K562 (cell line): ENCODE measurements at regions not wholly inside any gene's neighbourhood (a gene's known extent, or its start where the extent isn't known, plus 50 kb on each side); places are given as distances from the start of the nearest gene placed in this dataset.

Experiments
- ATAC-seq: fragments of 200-7000 bp; cut with Tn5 transposase; 3 replicates; pipeline ENCODE4 v1.9.1; 2020; ENCODE audit warnings: moderate library complexity
- BruUV-seq: library from RNA; stranded (reverse); fragments of 400-500 nt; replicated peaks from 2 replicates; lab custom pipeline; 2021; lab: Mats Ljungman, UMichigan
- CTCF ChIA-PET: fragments of 300-600 bp; formaldehyde crosslinking; extraction: SDS; loops from one replicate; lab custom pipeline; 2021; ENCODE audit warnings: low intra/inter-chr PET ratio; lab: Yijun Ruan, JAX
- POLR2A ChIA-PET: fragments of 300-600, 350-650 bp; sonication (Branson Sonifier 250); formaldehyde crosslinking; extraction: SDS; loops from one replicate; lab custom pipeline; 2021; ENCODE audit warnings: antibody characterized with exemption, inconsistent platforms; lab: Yijun Ruan, JAX
- DNase-seq, 4 experiments: peaks; one replicate each; pipeline versions ENCODE4 v3.0.0 to v3.0.0-alpha.2; 2011 to 2018; ENCODE audit warnings: low spot score in 3 of 4, mixed read lengths in 3 of 4; ENCODE audit errors: extremely low read depth in 1 of 4
- FAIRE-seq: peaks from 2 replicates; lab custom pipeline; 2011; peaks lifted over from hg19 to GRCh38; lab: Jason Lieb, UNC
- H2AFZ ChIP-seq: 2 replicates; pipeline ENCODE4 v1.6.0; 2011; ENCODE audit warnings: low read depth, low read length, control low read depth, inconsistent platforms
- H3K27ac ChIP-seq: fragments of 200-600 bp; 3 replicates; pipeline ENCODE4 v1.8.0; 2011; ENCODE audit warnings: low read depth, mild to moderate bottlenecking, control low read depth, inconsistent platforms, low read length, moderate library complexity, mixed read lengths; ENCODE audit errors: extremely low read depth
- H3K27me3 ChIP-seq, 2 experiments: fragments of 300-600 bp in 1 of 2; 2 replicates in 1 of 2; 3 replicates in 1 of 2; pipeline versions ENCODE4 v1.6.0 to v1.8.0; 2011; ENCODE audit warnings: inconsistent platforms in 2 of 2, low read length in 2 of 2, mild to moderate bottlenecking in 1 of 2, mixed read lengths in 1 of 2, moderate library complexity in 1 of 2; ENCODE audit not compliant: control insufficient read depth in 2 of 2, insufficient read depth in 2 of 2
- H3K36me3 ChIP-seq: fragments of 300-600 bp; 3 replicates; pipeline ENCODE4 v1.8.0; 2011; ENCODE audit warnings: mild to moderate bottlenecking, low read length, inconsistent platforms; ENCODE audit not compliant: control insufficient read depth, insufficient read depth
- H3K4me1 ChIP-seq, 2 experiments: fragments of 200-600 bp in 1 of 2; replicated peaks in 1 of 2; 2 replicates in 1 of 2; 3 replicates in 1 of 2; pipeline versions ENCODE4 v1.5.1 to v1.8.0; 2011; ENCODE audit warnings: inconsistent platforms in 2 of 2, low read length in 2 of 2, mild to moderate bottlenecking in 1 of 2, mixed read lengths in 1 of 2, moderate library complexity in 1 of 2; ENCODE audit not compliant: control insufficient read depth in 2 of 2, insufficient read depth in 2 of 2
- H3K4me2 ChIP-seq: 2 replicates; pipeline ENCODE4 v1.6.1; 2011; ENCODE audit warnings: low read length, control low read depth, inconsistent platforms, mixed read lengths; ENCODE audit not compliant: insufficient read depth
- H3K4me3 ChIP-seq: fragments of 200-600 bp; sonication (generic), shearing (Covaris generic); 2 replicates; pipeline ENCODE4 v1.5.1; 2016; ENCODE audit warnings: control low read depth, inconsistent platforms
- H3K79me2 ChIP-seq: fragments of 200-600 bp; 3 replicates; pipeline ENCODE4 v1.8.0; 2011; ENCODE audit warnings: low read length, inconsistent platforms; ENCODE audit not compliant: control insufficient read depth, insufficient read depth
- H3K9ac ChIP-seq, 2 experiments: 2 replicates each; pipeline versions ENCODE4 v1.6.0 to v1.6.1; 2011; ENCODE audit warnings: low read depth in 2 of 2, low read length in 2 of 2, control low read depth in 1 of 2, inconsistent platforms in 1 of 2, mild to moderate bottlenecking in 1 of 2, mixed read lengths in 1 of 2; ENCODE audit not compliant: insufficient read depth in 1 of 2
- H3K9me1 ChIP-seq: one replicate; pipeline ENCODE4 v1.6.0; 2011; ENCODE audit warnings: inconsistent platforms, mild to moderate bottlenecking, low read length, moderate library complexity; ENCODE audit not compliant: control insufficient read depth, insufficient read depth
- H3K9me3 ChIP-seq: replicated peaks from 2 replicates; pipeline ENCODE4 v1.5.1; 2011; ENCODE audit warnings: low read depth, low read length, inconsistent platforms; ENCODE audit not compliant: control insufficient read depth, insufficient read depth
- H4K20me1 ChIP-seq: replicated peaks from 2 replicates; pipeline ENCODE4 v1.6.1; 2011; ENCODE audit warnings: low read length, inconsistent platforms, mixed read lengths; ENCODE audit not compliant: control insufficient read depth, insufficient read depth
- ARID3A ChIP-seq: IDR thresholded peaks from 2 replicates; pipeline ENCODE4 v1.6.1; 2012; ENCODE audit warnings: low read depth, low read length, improper control_type of control experiment, borderline replicate concordance
- RBM39 ChIP-seq: fragments of 200-400 bp; formaldehyde crosslinking; optimal IDR thresholded peaks from 2 replicates; pipeline ENCODE3; 2018; ENCODE audit warnings: low read depth, low read length
- TFAM ChIP-seq: fragments of 250-450 bp; sonication (Bioruptor Pico); conservative IDR thresholded peaks from 2 replicates; pipeline ENCODE4 v1.5.0; 2021; ENCODE audit warnings: mild to moderate bottlenecking, moderate library complexity
- TGIF2 ChIP-seq: sonication (generic); formaldehyde crosslinking; IDR thresholded peaks from 2 replicates; pipeline ENCODE4 v1.8.1; 2022; ENCODE audit warnings: mild to moderate bottlenecking, missing genetic modification reagents, moderate library complexity
- U2AF1 ChIP-seq: fragments of 200-400 bp; formaldehyde crosslinking; optimal IDR thresholded peaks from 2 replicates; pipeline ENCODE3; 2017; ENCODE audit warnings: mild to moderate bottlenecking, low read depth, low read length, moderate library complexity
- ZBTB2 ChIP-seq: fragments of 450-650 bp; IDR thresholded peaks from 2 replicates; pipeline ENCODE4 v1.6.1; 2016; ENCODE audit warnings: antibody characterized with exemption
- ZNF507 ChIP-seq: conservative IDR thresholded peaks from 2 replicates; pipeline ENCODE4 v1.6.1; 2017; ENCODE audit warnings: missing genetic modification characterization, missing compliant biosample characterization
- ZNF589 ChIP-seq: fragments of 200-800 bp; sonication (Bioruptor generic); IDR thresholded peaks from 2 replicates; pipeline ENCODE4 v1.6.1; 2016; ENCODE audit warnings: low read depth, missing genetic modification characterization, missing compliant biosample characterization
- ZNF695 ChIP-seq: fragments of 450-650 bp; formaldehyde crosslinking; IDR thresholded peaks from 2 replicates; pipeline ENCODE4 v1.4.0; 2020; ENCODE audit warnings: mild to moderate bottlenecking, moderate library complexity
- ZNF766 ChIP-seq: fragments of 200-800 bp; sonication (Bioruptor generic); conservative IDR thresholded peaks from 2 replicates; pipeline ENCODE4 v1.6.1; 2016; ENCODE audit warnings: missing genetic modification characterization, missing compliant biosample characterization
- ZNF77 ChIP-seq: fragments of 250-450 bp; sonication (Bioruptor Pico); IDR thresholded peaks from 2 replicates; pipeline ENCODE4 v1.5.0; 2020
- WGBS: fragments of 100-300 bp; shearing (Covaris generic); methylation state at CpG from one replicate; pipeline ENCODE4 v1.1.6; 2016; ENCODE audit warnings: low coverage, mixed read lengths; ENCODE audit not compliant: insufficient coverage; ENCODE audit errors: missing lambda C conversion rate; 5-methylcytosine and 5-hydroxymethylcytosine counted together
- in situ Hi-C: fragments of 300-500 bp; cut with MboI; formaldehyde crosslinking; loops from 4 replicates; pipeline ENCODE4 v1.15.0; 2018; ENCODE audit warnings: inconsistent platforms, mixed read lengths
- intact Hi-C: fragments of 100-400 bp; cut with micrococcal nuclease; formaldehyde crosslinking; loops from 2 replicates; pipeline ENCODE4 v1.14.2; 2022
- TF ChIP-seq, protein P1 (sequence below): fragments of 250-450 bp; sonication (Bioruptor Pico); IDR thresholded peaks from 2 replicates; pipeline ENCODE4 v1.5.0; 2020; ENCODE audit warnings: mild to moderate bottlenecking
- TF ChIP-seq, protein P2 (sequence below): fragments of 250-450 bp; sonication (Bioruptor Pico); IDR thresholded peaks from 2 replicates; pipeline ENCODE4 v1.6.1; 2021; ENCODE audit warnings: mild to moderate bottlenecking
- TF ChIP-seq, protein P3 (sequence below): fragments of 250-450 bp; sonication (Bioruptor Pico); IDR thresholded peaks from 2 replicates; pipeline ENCODE4 v1.4.0; 2020; ENCODE audit warnings: mild to moderate bottlenecking, moderate library complexity

DNA sequence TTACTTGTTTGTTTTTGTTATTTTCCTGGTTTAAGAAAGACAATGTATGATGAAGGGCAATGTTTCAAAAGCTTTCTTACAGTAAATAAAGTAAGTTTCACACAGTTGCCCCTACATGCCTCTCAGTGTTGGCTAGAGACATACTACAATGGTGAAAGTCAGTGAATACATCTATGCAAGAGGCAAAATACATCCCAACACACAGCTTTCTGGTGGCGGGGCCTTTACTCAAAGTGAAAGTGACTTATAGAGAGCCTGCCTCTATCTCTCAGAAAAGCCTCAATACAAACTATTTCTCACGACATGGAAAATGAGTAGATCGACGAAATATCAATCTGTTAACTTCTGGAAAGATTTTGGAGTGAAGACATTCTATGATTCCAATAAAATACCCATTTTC lies 122.3 kb downstream of the SLC30A10 start:
- 0% methylated on average over 4 of the region's 4 CpGs for WGBS
- no peak for ATAC-seq
- peaks cover 8 to 17% of the 10 kb centered on the region in 2 experiments; a peak in 3 of 5 replicates for H3K27me3 ChIP-seq
- intact Hi-C loops, result no loop called here
- in situ Hi-C loops, result loop anchor here (25.0 kb wide), 1 partner anchor 1469 kb away; the partner anchor contains the start of gene TGFB2
- H3K9ac ChIP-seq, result no peak overlapping the region
- H2AFZ ChIP-seq, result no peak overlapping the region
- BruUV-seq, result no TSS peak
- ChIA-PET CTCF (no interaction called here), POLR2A (no interaction called here)
- H3K4me2 ChIP-seq, result no peak overlapping the region
- no peaks in the 10 kb centered on the region for H4K20me1 ChIP-seq
- no peaks in the 10 kb centered on the region for H3K4me1 ChIP-seq
- DNase-seq, result no peak
- H3K79me2 ChIP-seq, result no peaks in the 10 kb centered on the region
- H3K4me3 ChIP-seq, result no peak overlapping the region
- H3K27ac ChIP-seq, result no peak overlapping the region
- no peaks in the 10 kb centered on the region for H3K9me1 ChIP-seq
- H3K36me3 ChIP-seq, result no peaks in the 10 kb centered on the region
- no peaks in the 10 kb centered on the region for H3K9me3 ChIP-seq
- FAIRE-seq, result no peak
- TF ChIP-seq ZNF507 (tag) (no peak), RBM39 (no peak), ARID3A (no peak), ZNF77 (CRISPR knock-in tag) (no peak), U2AF1 (no peak), ZBTB2 (no peak), ZNF695 (CRISPR knock-in tag) (no peak), ZNF589 (CRISPR knock-in tag) (no peak), TGIF2 (no peak), ZNF766 (CRISPR knock-in tag) (no peak), TFAM (CRISPR knock-in tag) (no peak)
- TF ChIP-seq, protein P1, sequence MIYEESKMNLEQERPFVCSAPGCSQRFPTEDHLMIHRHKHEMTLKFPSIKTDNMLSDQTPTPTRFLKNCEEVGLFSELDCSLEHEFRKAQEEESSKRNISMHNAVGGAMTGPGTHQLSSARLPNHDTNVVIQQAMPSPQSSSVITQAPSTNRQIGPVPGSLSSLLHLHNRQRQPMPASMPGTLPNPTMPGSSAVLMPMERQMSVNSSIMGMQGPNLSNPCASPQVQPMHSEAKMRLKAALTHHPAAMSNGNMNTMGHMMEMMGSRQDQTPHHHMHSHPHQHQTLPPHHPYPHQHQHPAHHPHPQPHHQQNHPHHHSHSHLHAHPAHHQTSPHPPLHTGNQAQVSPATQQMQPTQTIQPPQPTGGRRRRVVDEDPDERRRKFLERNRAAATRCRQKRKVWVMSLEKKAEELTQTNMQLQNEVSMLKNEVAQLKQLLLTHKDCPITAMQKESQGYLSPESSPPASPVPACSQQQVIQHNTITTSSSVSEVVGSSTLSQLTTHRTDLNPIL (CRISPR knock-in tag), result no peak
- TF ChIP-seq, protein P2, sequence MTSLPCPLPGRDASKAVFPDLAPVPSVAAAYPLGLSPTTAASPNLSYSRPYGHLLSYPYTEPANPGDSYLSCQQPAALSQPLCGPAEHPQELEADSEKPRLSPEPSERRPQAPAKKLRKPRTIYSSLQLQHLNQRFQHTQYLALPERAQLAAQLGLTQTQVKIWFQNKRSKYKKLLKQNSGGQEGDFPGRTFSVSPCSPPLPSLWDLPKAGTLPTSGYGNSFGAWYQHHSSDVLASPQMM, result no peak
- TF ChIP-seq, protein P3, sequence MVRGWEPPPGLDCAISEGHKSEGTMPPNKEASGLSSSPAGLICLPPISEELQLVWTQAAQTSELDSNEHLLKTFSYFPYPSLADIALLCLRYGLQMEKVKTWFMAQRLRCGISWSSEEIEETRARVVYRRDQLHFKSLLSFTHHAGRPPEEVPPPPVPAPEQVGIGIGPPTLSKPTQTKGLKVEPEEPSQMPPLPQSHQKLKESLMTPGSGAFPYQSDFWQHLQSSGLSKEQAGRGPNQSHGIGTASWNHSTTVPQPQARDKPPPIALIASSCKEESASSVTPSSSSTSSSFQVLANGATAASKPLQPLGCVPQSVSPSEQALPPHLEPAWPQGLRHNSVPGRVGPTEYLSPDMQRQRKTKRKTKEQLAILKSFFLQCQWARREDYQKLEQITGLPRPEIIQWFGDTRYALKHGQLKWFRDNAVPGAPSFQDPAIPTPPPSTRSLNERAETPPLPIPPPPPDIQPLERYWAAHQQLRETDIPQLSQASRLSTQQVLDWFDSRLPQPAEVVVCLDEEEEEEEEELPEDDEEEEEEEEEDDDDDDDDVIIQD (CRISPR knock-in tag), result no peak
- TF ChIP-seq, all 486 proteins: peak for 0
